ENCODE measurements at regions not wholly inside any gene's neighbourhood (a gene's known extent, or its start where the extent isn't known, plus 50 kb on each side); places are given as distances from the start of the nearest gene placed in this dataset.

DNA sequence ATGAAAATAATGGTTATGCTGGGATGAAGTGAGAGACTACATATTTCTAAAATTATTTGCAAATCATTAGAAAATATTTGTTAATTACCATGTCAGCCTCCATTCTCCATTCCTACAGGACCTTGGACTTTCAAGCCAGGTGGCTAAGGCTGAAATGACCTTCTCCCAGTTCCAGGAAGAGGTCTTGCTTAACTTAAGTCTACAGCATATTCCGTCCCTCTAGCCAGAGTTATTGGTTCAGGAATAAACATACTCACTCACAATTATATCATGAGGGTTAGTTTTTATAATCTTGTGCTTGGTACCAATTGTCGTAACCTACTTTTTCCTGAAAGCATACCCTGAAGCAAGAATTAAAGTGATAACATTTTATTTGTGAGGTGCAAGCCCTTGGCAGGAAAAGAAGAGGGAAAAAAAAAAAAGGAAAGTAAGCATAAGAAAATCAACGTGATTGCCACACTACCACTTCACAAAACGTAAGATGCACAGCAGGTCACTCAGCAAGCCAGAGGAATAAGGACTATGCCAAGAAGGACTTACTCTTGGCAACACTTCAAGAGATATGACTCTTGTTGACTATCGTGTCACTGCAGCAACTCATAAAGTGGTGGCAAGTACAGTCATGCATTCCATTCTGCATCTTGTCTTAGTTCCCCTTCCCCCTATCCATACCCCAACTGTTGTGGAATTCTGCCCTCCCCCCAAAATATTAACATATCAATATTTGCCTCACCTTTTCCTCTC lies 479.1 kb downstream of the MBD2 start:
- Histone ChIP-seq H3K9ac (ENCODE audit: low read depth in 2 of 2, low read length in 2 of 2) (no peak overlapping the region), H3K4me1 (no peaks in the 10 kb centered on the region), H3K27ac (no peak overlapping the region), H3K36me3 (no peaks in the 10 kb centered on the region), H3K27me3 (no peaks in the 10 kb centered on the region), H3K4me3 (no peak overlapping the region), H3K9me3 (no peaks in the 10 kb centered on the region)
- no peak for TF ChIP-seq CTCF (IDR thresholded peaks at IDR 0.05)
- intact Hi-C loops (cut with DNase I): no loop called here
- DNase-seq: peak; percentile 19

GRCh38 chr18:53739700-53740099 lies 484.8 kb downstream of the MBD2 start:
- no peaks in the 10 kb centered on the region for H3K36me3 ChIP-seq
- no peak overlapping the region for H3K4me3 ChIP-seq
- no peak overlapping the region for H3K27ac ChIP-seq
- H3K27me3 ChIP-seq: no peaks in the 10 kb centered on the region
- H3K9me3 ChIP-seq: no peaks in the 10 kb centered on the region
- no peak for DNase-seq
- intact Hi-C loops (cut with DNase I): no loop called here
- no peaks in the 10 kb centered on the region for H3K4me1 ChIP-seq
- H3K9ac ChIP-seq (ENCODE audit: low read depth in 2 of 2, low read length in 2 of 2): no peak overlapping the region
- no peak for TF ChIP-seq CTCF (IDR thresholded peaks at IDR 0.05)

GRCh38 chr18:53735526-53735925 lies 488.9 kb downstream of the MBD2 start:
- Histone ChIP-seq H3K9me3 (no peaks in the 10 kb centered on the region), H3K36me3 (no peaks in the 10 kb centered on the region), H3K27ac (no peak overlapping the region), H3K4me1 (no peaks in the 10 kb centered on the region), H3K4me3 (no peak overlapping the region), H3K9ac (ENCODE audit: low read depth in 2 of 2, low read length in 2 of 2) (no peak overlapping the region), H3K27me3 (no peaks in the 10 kb centered on the region)
- no peak for TF ChIP-seq CTCF (IDR thresholded peaks at IDR 0.05)
- intact Hi-C loops (cut with DNase I): no loop called here
- DNase-seq: no peak

DNA sequence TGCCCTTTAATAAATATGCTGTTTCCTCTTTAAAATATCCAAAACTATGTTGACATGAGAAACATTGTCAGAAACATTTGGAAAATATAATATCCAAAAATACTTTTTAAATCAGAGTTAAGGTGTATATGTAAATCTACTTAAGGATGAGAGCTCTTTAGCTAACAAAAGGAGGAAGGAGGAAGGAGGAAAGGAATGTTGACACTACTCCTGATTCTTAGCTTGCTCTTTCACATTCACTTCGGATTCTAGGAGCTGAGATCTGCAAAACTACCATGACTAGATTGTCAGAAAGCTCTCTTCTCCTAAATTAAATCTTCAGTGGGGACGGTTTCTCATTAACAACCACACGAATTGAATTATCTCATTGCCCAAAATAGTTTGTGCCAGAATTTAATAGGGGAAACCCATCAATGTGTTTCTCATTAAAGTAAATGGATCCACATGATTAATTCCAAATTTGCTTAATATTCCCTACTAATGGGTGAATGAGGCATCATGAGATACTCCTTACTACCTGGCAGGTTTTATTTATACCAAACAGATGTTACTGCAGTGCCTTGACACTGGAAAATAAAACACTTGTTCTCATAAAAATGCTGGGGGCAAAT lies 509.1 kb downstream of the MBD2 start:
- H3K9me3 ChIP-seq: no peaks in the 10 kb centered on the region
- H3K4me3 ChIP-seq: no peak overlapping the region
- TF ChIP-seq CTCF (IDR thresholded peaks at IDR 0.05): no peak

DNA sequence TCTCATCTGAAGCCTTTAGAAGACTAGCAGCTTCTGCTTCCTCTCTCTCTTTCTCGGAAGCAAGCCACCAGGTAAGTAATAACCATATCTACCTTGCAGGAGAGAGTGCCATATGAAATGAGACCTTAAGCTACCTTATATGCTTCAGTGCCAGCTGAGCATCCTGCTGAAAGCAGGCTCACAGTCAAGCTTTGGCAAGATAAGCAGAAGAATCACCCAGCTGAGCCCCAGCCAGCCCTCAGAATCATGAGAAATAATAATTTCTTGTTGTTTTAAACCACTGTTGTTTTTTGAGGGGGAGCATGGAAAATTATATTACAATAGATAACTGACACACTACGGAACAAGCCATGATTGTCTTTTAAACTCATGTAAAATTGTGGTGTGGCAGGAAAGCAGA lies 514.4 kb downstream of the MBD2 start:
- no peak overlapping the region for H3K4me3 ChIP-seq
- no peak overlapping the region for H3K27ac ChIP-seq
- no peaks in the 10 kb centered on the region for H3K9me3 ChIP-seq
- TF ChIP-seq CTCF (IDR thresholded peaks at IDR 0.05): no peak
- intact Hi-C loops (cut with DNase I): no loop called here
- no peaks in the 10 kb centered on the region for H3K36me3 ChIP-seq
- no peak overlapping the region for H3K9ac ChIP-seq (ENCODE audit: low read depth in 2 of 2, low read length in 2 of 2)
- no peak for DNase-seq
- H3K4me1 ChIP-seq: no peaks in the 10 kb centered on the region
- no peaks in the 10 kb centered on the region for H3K27me3 ChIP-seq

More for the DNA sequence above, 509.1 kb downstream of the MBD2 start:
- no peaks in the 10 kb centered on the region for H3K27me3 ChIP-seq
- intact Hi-C loops (cut with DNase I): no loop called here
- H3K9ac ChIP-seq (ENCODE audit: low read depth in 2 of 2, low read length in 2 of 2): no peak overlapping the region
- DNase-seq: no peak
- no peaks in the 10 kb centered on the region for H3K4me1 ChIP-seq
- no peaks in the 10 kb centered on the region for H3K36me3 ChIP-seq
- no peak overlapping the region for H3K27ac ChIP-seq

Data from colonic mucosa (tissue), 4 donors.